Small intestine (tissue), 7 donors: ENCODE measurements at regions not wholly inside any gene's neighbourhood (a gene's known extent, or its start where the extent isn't known, plus 50 kb on each side); places are given as distances from the start of the nearest gene placed in this dataset.

Experiments used
- DNase-seq, 2 donors: peaks; one replicate each; pipeline versions ENCODE4 v3.0.0 to v3.0.0-alpha.2; 2013
- FAIRE-seq: peaks from 2 replicates; lab custom pipeline; 2012; peaks lifted over from hg19 to GRCh38; lab: Jason Lieb, UNC
- H3K27ac ChIP-seq, 3 donors: one replicate each; pipeline ENCODE4 v1.5.1; 2013; ENCODE audit warnings: low read length in 2 of 3, mild to moderate bottlenecking in 2 of 3, control low read depth in 1 of 3, inconsistent platforms in 1 of 3, low read depth in 1 of 3, moderate library complexity in 1 of 3
- H3K27me3 ChIP-seq, 3 donors: one replicate each; pipeline ENCODE4 v1.6.1; 2013; ENCODE audit warnings: low read length in 3 of 3, inconsistent platforms in 1 of 3; ENCODE audit not compliant: control insufficient read depth in 3 of 3, insufficient read depth in 3 of 3
- H3K36me3 ChIP-seq, 3 donors: one replicate each; pipeline ENCODE4 v1.6.1; 2013; ENCODE audit warnings: low read length in 3 of 3, inconsistent platforms in 1 of 3, low read depth in 1 of 3, mild to moderate bottlenecking in 1 of 3, moderate library complexity in 1 of 3; ENCODE audit not compliant: control insufficient read depth in 3 of 3, insufficient read depth in 2 of 3
- H3K4me1 ChIP-seq, 3 donors: one replicate each; pipeline ENCODE4 v1.6.1; 2013; ENCODE audit warnings: low read length in 2 of 3, inconsistent platforms in 1 of 3, low read depth in 1 of 3, mild to moderate bottlenecking in 1 of 3, moderate library complexity in 1 of 3; ENCODE audit not compliant: control insufficient read depth in 3 of 3, insufficient read depth in 2 of 3
- H3K4me3 ChIP-seq, 3 donors: one replicate each; pipeline ENCODE4 v1.5.1; 2013; ENCODE audit warnings: low read length in 3 of 3, control low read depth in 1 of 3, inconsistent platforms in 1 of 3, low read depth in 1 of 3, mild to moderate bottlenecking in 1 of 3, moderate library complexity in 1 of 3
- H3K9me3 ChIP-seq, 2 donors: one replicate each; pipeline ENCODE4 v1.6.1; 2013; ENCODE audit warnings: low read depth in 1 of 2, low read length in 1 of 2; ENCODE audit not compliant: control insufficient read depth in 2 of 2, insufficient read depth in 1 of 2
- whole genome bisulfite sequencing, 3 donors: extraction: QIAGEN DNeasy Blood & Tissue Kit; methylation state at CpG; one replicate each; pipeline ENCODE4 v1.1.7; 2013; 5-methylcytosine and 5-hydroxymethylcytosine counted together
- donor health status: healthy with polysubstance abuse.
- donor health status: control.
- donor health status: control.
- donor health status: Bipolar disorder and iron deficiency.
- donor health status: healthy.

- H3K4me3 ChIP-seq, result no peak overlapping the region
- H3K9me3 ChIP-seq, result peaks cover 0 to 4% of the 10 kb centered on the region in 2 donors
- H3K36me3 ChIP-seq, result no peaks in the 10 kb centered on the region
- no peak overlapping the region for H3K27ac ChIP-seq
- no peaks in the 10 kb centered on the region for H3K4me1 ChIP-seq
- H3K27me3 ChIP-seq, result no peaks in the 10 kb centered on the region
- no peak for FAIRE-seq
- no peak for DNase-seq
- WGBS, 3 donors, result 65 to 74% (median 69%) methylated on average over 3 of the region's 3 CpGs
Measured at GRCh38 chr5:174291162-174291561, 245.7 kb downstream of the NSG2 start.

GRCh38 chr5:174292348-174292747 lies 246.8 kb downstream of the NSG2 start:
- H3K9me3 ChIP-seq, result peaks cover 0 to 4% of the 10 kb centered on the region in 2 donors
- H3K36me3 ChIP-seq, result no peaks in the 10 kb centered on the region
- no peak for DNase-seq
- no peak overlapping the region for H3K27ac ChIP-seq
- WGBS, 3 donors, result 78 to 85% (median 82%) methylated on average over 3 of the region's 3 CpGs
- no peaks in the 10 kb centered on the region for H3K27me3 ChIP-seq
- no peak for FAIRE-seq
- no peaks in the 10 kb centered on the region for H3K4me1 ChIP-seq
- no peak overlapping the region for H3K4me3 ChIP-seq

GRCh38 chr5:174293006-174293405 lies 247.5 kb downstream of the NSG2 start:
- H3K27ac ChIP-seq, result no peak overlapping the region
- H3K27me3 ChIP-seq, result no peaks in the 10 kb centered on the region
- H3K4me3 ChIP-seq, result no peak overlapping the region
- 26 to 53% (median 33%) methylated on average over 6 of the region's 6 CpGs for WGBS, 3 donors
- H3K36me3 ChIP-seq, result no peaks in the 10 kb centered on the region
- H3K4me1 ChIP-seq, result no peaks in the 10 kb centered on the region
- H3K9me3 ChIP-seq, result peaks cover 0 to 4% of the 10 kb centered on the region in 2 donors
- FAIRE-seq (no peak), DNase-seq (no peak)

GRCh38 chr5:174293481-174293880 lies 248.0 kb downstream of the NSG2 start:
- no peak for FAIRE-seq
- no peak overlapping the region for H3K4me3 ChIP-seq
- no peaks in the 10 kb centered on the region for H3K4me1 ChIP-seq
- H3K27ac ChIP-seq, result no peak overlapping the region
- no peaks in the 10 kb centered on the region for H3K27me3 ChIP-seq
- H3K9me3 ChIP-seq, result peaks cover 0 to 4% of the 10 kb centered on the region in 2 donors
- WGBS, 3 donors, result 33 to 70% (median 44%) methylated on average over 4 of the region's 4 CpGs
- DNase-seq, result no peak
- H3K36me3 ChIP-seq, result no peaks in the 10 kb centered on the region

GRCh38 chr5:174294891-174295620 lies 249.6 kb downstream of the NSG2 start:
- no peaks in the 10 kb centered on the region for H3K27me3 ChIP-seq
- H3K4me3 ChIP-seq, result no peak overlapping the region
- FAIRE-seq (no peak), DNase-seq (no peak)
- 60 to 66% (median 62%) methylated on average over 6 of the region's 6 CpGs for WGBS, 3 donors
- no peak overlapping the region for H3K27ac ChIP-seq
- H3K36me3 ChIP-seq, result no peaks in the 10 kb centered on the region
- no peaks in the 10 kb centered on the region for H3K4me1 ChIP-seq
- peaks cover 0 to 4% of the 10 kb centered on the region in 2 donors for H3K9me3 ChIP-seq

GRCh38 chr5:174295702-174296436 lies 250.4 kb downstream of the NSG2 start:
- no peaks in the 10 kb centered on the region for H3K4me1 ChIP-seq
- FAIRE-seq, result no peak

GRCh38 chr5:174300118-174300940 lies 254.8 kb downstream of the NSG2 start:
- no peak overlapping the region for H3K4me3 ChIP-seq
- H3K9me3 ChIP-seq, result no peaks in the 10 kb centered on the region
- no peak overlapping the region for H3K27ac ChIP-seq
- H3K4me1 ChIP-seq, result no peaks in the 10 kb centered on the region
- no peaks in the 10 kb centered on the region for H3K27me3 ChIP-seq
- DNase-seq (no peak), FAIRE-seq (no peak)
- 45 to 58% (median 57%) methylated on average over 8 of the region's 8 CpGs for WGBS, 3 donors
- no peaks in the 10 kb centered on the region for H3K36me3 ChIP-seq

More at GRCh38 chr5:174295702-174296436, 250.4 kb downstream of the NSG2 start:
- no peak overlapping the region for H3K27ac ChIP-seq
- 70 to 75% (median 73%) methylated on average over 8 of the region's 8 CpGs for WGBS, 3 donors
- H3K9me3 ChIP-seq, result no peaks in the 10 kb centered on the region
- DNase-seq, result no peak
- no peaks in the 10 kb centered on the region for H3K27me3 ChIP-seq
- H3K4me3 ChIP-seq, result no peak overlapping the region
- H3K36me3 ChIP-seq, result no peaks in the 10 kb centered on the region
